Stimulated activated CD4-positive, alpha-beta T cell treated with anti-CD3 and anti-CD28 coated beads, Interleukin-12 subunit alpha, Interleukin-12 subunit beta, amount 100 ng/mL, for 24 hours (primary cell): ENCODE measurements at regions not wholly inside any gene's neighbourhood (a gene's known extent, or its start where the extent isn't known, plus 50 kb on each side); places are given as distances from the start of the nearest gene placed in this dataset.

ENCODE experiments used
- DNase-seq, 2 experiments: peaks; one replicate each; pipeline ENCODE4 v3.0.0-alpha.2; 2020; ENCODE audit warnings: low read depth in 2 of 2

- DNase-seq, result no peak
Observed at GRCh38 chr4:14835708-14836425, 166.4 kb upstream of the CPEB2 start.

- DNase-seq, result no peak
Observed at GRCh38 chr4:14837860-14838259, 164.4 kb upstream of the CPEB2 start.

- no peak for DNase-seq
Observed at GRCh38 chr4:14841801-14842768, 160.2 kb upstream of the CPEB2 start.

GRCh38 chr4:14842964-14843630 is 159.2 kb upstream of the CPEB2 start:
- DNase-seq, result no peak

- DNase-seq, result no peak
Observed at GRCh38 chr4:14844061-14844460, 158.2 kb upstream of the CPEB2 start.

- no peak for DNase-seq
Observed at GRCh38 chr4:14848229-14848628, 154.1 kb upstream of the CPEB2 start.

- DNase-seq, result no peak
Observed at GRCh38 chr4:14850455-14851097, 151.7 kb upstream of the CPEB2 start.

- no peak for DNase-seq
Observed at GRCh38 chr4:14853176-14853943, 148.9 kb upstream of the CPEB2 start.

GRCh38 chr4:14855719-14856061 is 146.6 kb upstream of the CPEB2 start:
- DNase-seq, result no peak

GRCh38 chr4:14856062-14856933 is 146.0 kb upstream of the CPEB2 start:
- peak; percentile 28 to 61 for DNase-seq

GRCh38 chr4:14856934-14857235 is 145.4 kb upstream of the CPEB2 start:
- DNase-seq, result no peak

GRCh38 chr4:14857475-14857874 is 144.8 kb upstream of the CPEB2 start:
- no peak for DNase-seq

- no peak for DNase-seq
Observed at GRCh38 chr4:14857981-14858380, 144.3 kb upstream of the CPEB2 start.

- DNase-seq, result no peak
Observed at GRCh38 chr4:14862891-14863290, 139.4 kb upstream of the CPEB2 start.

- no peak for DNase-seq
Observed at GRCh38 chr4:14863418-14864364, 138.6 kb upstream of the CPEB2 start.

GRCh38 chr4:14864365-14865030 is 137.8 kb upstream of the CPEB2 start:
- DNase-seq, result no peak

GRCh38 chr4:14865031-14865366 is 137.3 kb upstream of the CPEB2 start:
- DNase-seq, result no peak

GRCh38 chr4:14865804-14866203 is 136.5 kb upstream of the CPEB2 start:
- no peak for DNase-seq

GRCh38 chr4:14867847-14868246 is 134.4 kb upstream of the CPEB2 start:
- DNase-seq, result no peak
